ENCODE measurements at regions not wholly inside any gene's neighbourhood (a gene's known extent, or its start where the extent isn't known, plus 50 kb on each side); places are given as distances from the start of the nearest gene placed in this dataset.

- TF ChIP-seq CTCF (IDR thresholded peaks at IDR 0.05; ENCODE audit: extremely low read depth, missing control alignments) = no peak
- no peak for DNase-seq (ENCODE audit: low spot score)
Observed at GRCh38 chr1:164930241-164930640, 371.3 kb downstream of the PBX1 start.

- no peak for DNase-seq (ENCODE audit: low spot score)
- no peak for TF ChIP-seq CTCF (IDR thresholded peaks at IDR 0.05; ENCODE audit: extremely low read depth, missing control alignments)
Observed at GRCh38 chr1:164928232-164928812, 369.3 kb downstream of the PBX1 start.

- no peak for DNase-seq (ENCODE audit: low spot score)
- TF ChIP-seq CTCF (IDR thresholded peaks at IDR 0.05; ENCODE audit: extremely low read depth, missing control alignments) = no peak
Observed at GRCh38 chr1:164926107-164926506, 367.1 kb downstream of the PBX1 start.

GRCh38 chr1:164922585-164922984, 363.6 kb downstream of the PBX1 start:
- DNase-seq (ENCODE audit: low spot score) = no peak

GRCh38 chr1:164921493-164921892, 362.5 kb downstream of the PBX1 start:
- no peak for TF ChIP-seq CTCF (IDR thresholded peaks at IDR 0.05; ENCODE audit: extremely low read depth, missing control alignments)
- no peak for DNase-seq (ENCODE audit: low spot score)

More at GRCh38 chr1:164922585-164922984, 363.6 kb downstream of the PBX1 start:
- no peak for TF ChIP-seq CTCF (IDR thresholded peaks at IDR 0.05; ENCODE audit: extremely low read depth, missing control alignments)

GRCh38 chr1:164918140-164918539, 359.2 kb downstream of the PBX1 start:
- no peak for TF ChIP-seq CTCF (IDR thresholded peaks at IDR 0.05; ENCODE audit: extremely low read depth, missing control alignments)
- DNase-seq (ENCODE audit: low spot score) = no peak

- no peak for TF ChIP-seq CTCF (IDR thresholded peaks at IDR 0.05; ENCODE audit: extremely low read depth, missing control alignments)
- no peak for DNase-seq (ENCODE audit: low spot score)
Observed at GRCh38 chr1:164914208-164914607, 355.2 kb downstream of the PBX1 start.

Data from GM20000 (cell line).